H1 (cell line): ENCODE measurements at regions not wholly inside any gene's neighbourhood (a gene's known extent, or its start where the extent isn't known, plus 50 kb on each side); places are given as distances from the start of the nearest gene placed in this dataset.

Experiments
- CTCF ChIA-PET: fragments of 300-600 bp; sonication (Branson Sonifier 250); formaldehyde crosslinking; loops from one replicate; lab custom pipeline; 2021; ENCODE audit not compliant: partially characterized antibody; lab: Charles Lee
- POLR2A ChIA-PET: fragments of 300-600 bp; sonication (Branson Sonifier 250); formaldehyde crosslinking; loops from one replicate; lab custom pipeline; 2021; ENCODE audit warnings: inconsistent platforms; ENCODE audit not compliant: partially characterized antibody; lab: Charles Lee
- DNase-seq, 2 experiments: peaks; one replicate each; pipeline versions ENCODE4 v3.0.0 to v3.0.0-alpha.2; 2010 to 2022; ENCODE audit warnings: low spot score in 2 of 2, low read depth in 1 of 2, mixed read lengths in 1 of 2
- FAIRE-seq: peaks from 2 replicates; lab custom pipeline; 2011; peaks lifted over from hg19 to GRCh38; lab: Jason Lieb, UNC
- H2AFZ ChIP-seq: 2 replicates; pipeline ENCODE4 v1.8.1; 2012; ENCODE audit warnings: low read length, inconsistent platforms
- H2AK5ac ChIP-seq: 2 replicates; pipeline ENCODE4 v1.6.1; 2013; ENCODE audit warnings: low read depth, low read length
- H2BK120ac ChIP-seq: replicated peaks from 2 replicates; pipeline ENCODE3; 2013; ENCODE audit warnings: low read depth, low read length, inconsistent platforms
- H2BK12ac ChIP-seq: 2 replicates; pipeline ENCODE4 v1.6.1; 2013; ENCODE audit warnings: low read depth, low read length
- H2BK15ac ChIP-seq: 2 replicates; pipeline ENCODE4 v1.6.1; 2013; ENCODE audit warnings: low read length
- H2BK20ac ChIP-seq: 2 replicates; pipeline ENCODE4 v1.6.1; 2013; ENCODE audit warnings: low read length
- H2BK5ac ChIP-seq: 2 replicates; pipeline ENCODE4 v1.6.1; 2013; ENCODE audit warnings: low read depth, low read length
- H3K14ac ChIP-seq: 2 replicates; pipeline ENCODE4 v1.6.1; 2013; ENCODE audit warnings: inconsistent platforms; ENCODE audit not compliant: insufficient read length
- H3K18ac ChIP-seq: 2 replicates; pipeline ENCODE4 v1.6.1; 2013; ENCODE audit warnings: low read length; ENCODE audit errors: extremely low read depth
- H3K23ac ChIP-seq: 2 replicates; pipeline ENCODE4 v1.6.1; 2013; ENCODE audit warnings: inconsistent platforms; ENCODE audit not compliant: insufficient read length
- H3K23me2 ChIP-seq: 2 replicates; pipeline ENCODE4 v1.6.1; 2013; ENCODE audit warnings: low read depth, low read length
- H3K27ac ChIP-seq: 2 replicates; pipeline ENCODE4 v1.6.1; 2011; ENCODE audit warnings: low read depth, low read length, inconsistent platforms
- H3K27me3 ChIP-seq, 4 experiments: replicated peaks in 1 of 4; 1 replicate in 1 of 4; 2 replicates in 3 of 4; pipeline versions ENCODE4 v1.6.1 to v1.8.1; 2011 to 2013; ENCODE audit warnings: low read length in 3 of 4, mild to moderate bottlenecking in 3 of 4, inconsistent platforms in 2 of 4, mixed read lengths in 2 of 4, moderate library complexity in 1 of 4; ENCODE audit not compliant: control insufficient read depth in 3 of 4, insufficient read depth in 3 of 4; ENCODE audit errors: extremely low read depth in 1 of 4
- H3K36me3 ChIP-seq, 4 experiments: 2 replicates each; pipeline versions ENCODE4 v1.6.1 to v1.8.1; 2011 to 2013; ENCODE audit warnings: mild to moderate bottlenecking in 4 of 4, low read length in 3 of 4, moderate library complexity in 2 of 4, control low read depth in 1 of 4, inconsistent platforms in 1 of 4; ENCODE audit not compliant: insufficient read depth in 4 of 4, control insufficient read depth in 2 of 4
- H3K4ac ChIP-seq: replicated peaks from 2 replicates; pipeline ENCODE3; 2013; ENCODE audit warnings: low read length, low read depth, mixed read lengths, inconsistent platforms; ENCODE audit not compliant: insufficient read length
- H3K4me1 ChIP-seq, 4 experiments: replicated peaks in 1 of 4; 1 replicate in 1 of 4; 2 replicates in 3 of 4; pipeline versions ENCODE4 v1.6.1 to v1.8.1; 2011 to 2013; ENCODE audit warnings: low read length in 3 of 4, inconsistent platforms in 2 of 4, mixed read lengths in 1 of 4; ENCODE audit not compliant: insufficient read depth in 4 of 4, control insufficient read depth in 3 of 4
- H3K4me2 ChIP-seq, 2 experiments: 2 replicates each; pipeline versions ENCODE4 v1.6.1 to v1.8.1; 2011 to 2013; ENCODE audit warnings: low read depth in 2 of 2, low read length in 2 of 2, control low read depth in 1 of 2, inconsistent platforms in 1 of 2, mild to moderate bottlenecking in 1 of 2; ENCODE audit not compliant: insufficient read depth in 1 of 2
- H3K4me3 ChIP-seq, 4 experiments: fragments of 200-600, 300-600 bp in 1 of 4; sonication (generic), shearing (Covaris generic), sonication (Bioruptor Twin) in 1 of 4; 2 replicates each; pipeline versions ENCODE4 v1.5.1 to v1.8.1; 2011 to 2016; ENCODE audit warnings: low read length in 4 of 4, low read depth in 3 of 4, control low read depth in 2 of 4, inconsistent platforms in 2 of 4, mild to moderate bottlenecking in 2 of 4, mixed read lengths in 1 of 4, moderate library complexity in 1 of 4; ENCODE audit not compliant: insufficient read depth in 2 of 4; ENCODE audit errors: extremely low read depth in 1 of 4
- H3K56ac ChIP-seq: replicated peaks from 2 replicates; pipeline ENCODE3; 2013; ENCODE audit warnings: low read depth, mild to moderate bottlenecking, mixed read lengths, low read length, inconsistent platforms; ENCODE audit not compliant: insufficient read length
- H3K79me1 ChIP-seq: 2 replicates; pipeline ENCODE4 v1.6.1; 2013; ENCODE audit warnings: low read depth, low read length, control low read depth
- H3K79me2 ChIP-seq, 2 experiments: 2 replicates each; pipeline versions ENCODE4 v1.6.1 to v1.8.1; 2012 to 2013; ENCODE audit warnings: low read length in 2 of 2, mild to moderate bottlenecking in 2 of 2, inconsistent platforms in 1 of 2; ENCODE audit not compliant: insufficient read depth in 2 of 2, control insufficient read depth in 1 of 2
- H3K9ac ChIP-seq, 4 experiments: replicated peaks in 1 of 4; 1 replicate in 1 of 4; 2 replicates in 3 of 4; pipeline versions ENCODE4 v1.6.1 to v1.8.1; 2011 to 2013; ENCODE audit warnings: low read depth in 3 of 4, low read length in 3 of 4, control low read depth in 2 of 4, mild to moderate bottlenecking in 2 of 4, moderate library complexity in 2 of 4, inconsistent platforms in 1 of 4; ENCODE audit errors: extremely low read depth in 1 of 4
- H3K9me3 ChIP-seq, 2 experiments: 2 replicates each; pipeline versions ENCODE4 v1.6.1 to v1.8.1; 2012 to 2013; ENCODE audit warnings: mild to moderate bottlenecking in 2 of 2, moderate library complexity in 2 of 2, control low read depth in 1 of 2, inconsistent platforms in 1 of 2, low read depth in 1 of 2, low read length in 1 of 2, mixed read lengths in 1 of 2; ENCODE audit not compliant: insufficient read depth in 2 of 2
- H4K20me1 ChIP-seq, 2 experiments: replicated peaks in 1 of 2; 2 replicates each; pipeline versions ENCODE3 to v1.8.1; 2011 to 2013; ENCODE audit warnings: inconsistent platforms in 2 of 2, low read length in 2 of 2, mild to moderate bottlenecking in 1 of 2; ENCODE audit not compliant: insufficient read depth in 2 of 2, control insufficient read depth in 1 of 2
- H4K5ac ChIP-seq: 2 replicates; pipeline ENCODE4 v1.6.1; 2013; ENCODE audit warnings: low read length, low read depth, mixed read lengths, inconsistent platforms; ENCODE audit not compliant: insufficient read length
- H4K8ac ChIP-seq: 2 replicates; pipeline ENCODE4 v1.8.0; 2013; ENCODE audit warnings: mild to moderate bottlenecking, moderate library complexity, low read length, inconsistent platforms; ENCODE audit not compliant: insufficient read depth; ENCODE audit errors: extremely low read depth
- H4K91ac ChIP-seq: replicated peaks from 2 replicates; pipeline ENCODE3; 2013; ENCODE audit warnings: low read length, mixed read lengths, inconsistent platforms; ENCODE audit not compliant: insufficient read length
- SIX5 ChIP-seq: IDR thresholded peaks from 2 replicates; pipeline ENCODE4 v1.6.1; 2011; ENCODE audit warnings: mild to moderate bottlenecking, low read depth, low read length
- WGBS, 2 experiments: shearing (Covaris generic) in 1 of 2; methylation state at CpG; one replicate each; pipeline versions ENCODE4 v1.1.6 to v1.1.7; 2013 to 2015; ENCODE audit warnings: low lambda C conversion rate in 2 of 2, mixed read lengths in 2 of 2, inconsistent platforms in 1 of 2, low coverage in 1 of 2, missing lambda C conversion rate in 1 of 2; ENCODE audit not compliant: insufficient replicate concordance in 2 of 2, insufficient coverage in 1 of 2, insufficient read length in 1 of 2; ENCODE audit errors: extremely low coverage in 1 of 2, missing lambda C conversion rate in 1 of 2; 5-methylcytosine and 5-hydroxymethylcytosine counted together

- no peaks in the 10 kb centered on the region for H3K79me2 ChIP-seq
- H3K9me3 ChIP-seq, result no peaks in the 10 kb centered on the region
- H4K8ac ChIP-seq, result no peak overlapping the region
- no peak for TF ChIP-seq SIX5
- no peak overlapping the region for H3K18ac ChIP-seq
- no peaks in the 10 kb centered on the region for H3K36me3 ChIP-seq
- H3K9ac ChIP-seq, result no peak overlapping the region
- H2AFZ ChIP-seq, result no peak overlapping the region
- H3K4ac ChIP-seq, result no peak overlapping the region
- H4K20me1 ChIP-seq, result no peaks in the 10 kb centered on the region
- no peak overlapping the region for H3K4me3 ChIP-seq
- no peak overlapping the region for H2BK12ac ChIP-seq
- no peaks in the 10 kb centered on the region; a peak in 1 of 7 replicates for H3K4me1 ChIP-seq
- H3K14ac ChIP-seq, result no peak overlapping the region
- CTCF ChIA-PET, result interaction anchor here (1.3 to 3.1 kb wide), 5 partner anchors 9 to 215 kb away, joined by 3 to 21 read pairs (median 3); no protein-coding TSS in a partner anchor
- no peak for DNase-seq
- POLR2A ChIA-PET, result interaction anchor here (0.6 kb wide), 1 partner anchor 39 kb away, joined by 3 read pairs; no protein-coding TSS in a partner anchor
- H4K91ac ChIP-seq, result no peak overlapping the region
- no peaks in the 10 kb centered on the region for H3K79me1 ChIP-seq
- FAIRE-seq, result no peak
- H2BK15ac ChIP-seq, result no peak overlapping the region
- no peak overlapping the region for H3K4me2 ChIP-seq
- H3K27me3 ChIP-seq, result no peaks in the 10 kb centered on the region
- H2BK20ac ChIP-seq, result no peak overlapping the region
- no peak overlapping the region for H4K5ac ChIP-seq
- 80% methylated on average over 3 of the region's 3 CpGs; no CpG with 5 or more reads in 1 of the 2 experiments for WGBS, 2 experiments
- H3K23me2 ChIP-seq, result no peaks in the 10 kb centered on the region
- H2AK5ac ChIP-seq, result no peak overlapping the region
- no peak overlapping the region for H2BK5ac ChIP-seq
- no peak overlapping the region for H3K27ac ChIP-seq
- no peak overlapping the region for H3K23ac ChIP-seq
- H3K56ac ChIP-seq, result no peak overlapping the region
- no peak overlapping the region for H2BK120ac ChIP-seq
These were observed 580.5 kb downstream of the REEP3 start for GRCh38 chr10:64101606-64102263.
